ENCODE measurements at regions not wholly inside any gene's neighbourhood (a gene's known extent, or its start where the extent isn't known, plus 50 kb on each side); places are given as distances from the start of the nearest gene placed in this dataset.

DNA sequence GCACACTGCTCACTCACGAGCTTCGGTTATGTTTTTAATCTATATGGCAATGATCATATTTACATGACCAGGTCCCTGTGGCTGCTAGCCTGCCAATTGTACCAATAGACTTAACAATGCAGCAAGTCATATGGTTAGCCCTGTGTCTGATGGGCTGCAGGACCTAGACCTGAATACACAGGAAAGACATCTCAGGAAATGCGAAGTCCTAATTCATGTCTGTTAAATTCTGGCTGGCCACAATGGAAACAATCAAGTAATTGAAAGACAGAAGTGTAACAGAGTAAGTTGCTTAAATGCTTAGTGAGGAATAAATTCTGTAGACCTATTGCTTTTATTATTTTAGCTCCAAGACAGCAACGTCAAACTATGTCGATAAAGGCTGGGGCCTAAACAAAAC is 112.4 kb upstream of the FZD8 start (continued):
- TF ChIP-seq, protein P1, sequence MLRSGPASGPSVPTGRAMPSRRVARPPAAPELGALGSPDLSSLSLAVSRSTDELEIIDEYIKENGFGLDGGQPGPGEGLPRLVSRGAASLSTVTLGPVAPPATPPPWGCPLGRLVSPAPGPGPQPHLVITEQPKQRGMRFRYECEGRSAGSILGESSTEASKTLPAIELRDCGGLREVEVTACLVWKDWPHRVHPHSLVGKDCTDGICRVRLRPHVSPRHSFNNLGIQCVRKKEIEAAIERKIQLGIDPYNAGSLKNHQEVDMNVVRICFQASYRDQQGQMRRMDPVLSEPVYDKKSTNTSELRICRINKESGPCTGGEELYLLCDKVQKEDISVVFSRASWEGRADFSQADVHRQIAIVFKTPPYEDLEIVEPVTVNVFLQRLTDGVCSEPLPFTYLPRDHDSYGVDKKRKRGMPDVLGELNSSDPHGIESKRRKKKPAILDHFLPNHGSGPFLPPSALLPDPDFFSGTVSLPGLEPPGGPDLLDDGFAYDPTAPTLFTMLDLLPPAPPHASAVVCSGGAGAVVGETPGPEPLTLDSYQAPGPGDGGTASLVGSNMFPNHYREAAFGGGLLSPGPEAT (IDR thresholded peaks at IDR 0.05; ENCODE audit: low read depth): no peak
- TF ChIP-seq, protein P2, sequence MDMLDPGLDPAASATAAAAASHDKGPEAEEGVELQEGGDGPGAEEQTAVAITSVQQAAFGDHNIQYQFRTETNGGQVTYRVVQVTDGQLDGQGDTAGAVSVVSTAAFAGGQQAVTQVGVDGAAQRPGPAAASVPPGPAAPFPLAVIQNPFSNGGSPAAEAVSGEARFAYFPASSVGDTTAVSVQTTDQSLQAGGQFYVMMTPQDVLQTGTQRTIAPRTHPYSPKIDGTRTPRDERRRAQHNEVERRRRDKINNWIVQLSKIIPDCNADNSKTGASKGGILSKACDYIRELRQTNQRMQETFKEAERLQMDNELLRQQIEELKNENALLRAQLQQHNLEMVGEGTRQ (IDR thresholded peaks at IDR 0.05; ENCODE audit: borderline replicate concordance, low read depth, low read length): no peak
- TF ChIP-seq ZNF207 (IDR thresholded peaks at IDR 0.05; ENCODE audit: borderline replicate concordance) (no peak), GABPA (IDR thresholded peaks at IDR 0.05; ENCODE audit: low read depth) (no peak), RUNX3 (IDR thresholded peaks at IDR 0.05; ENCODE audit: low read length) (no peak), TCF7 (IDR thresholded peaks at IDR 0.05; ENCODE audit: borderline replicate concordance) (no peak), RAD21 (IDR thresholded peaks at IDR 0.05; ENCODE audit: insufficient read depth, low read depth, low read length) (no peak)

GRCh38 chr10:35752469-35753461 is 110.7 kb upstream of the FZD8 start:
- CTCF ChIA-PET: interaction anchor here (0.6 kb wide), 1 partner anchor 14 kb away, joined by 4 read pairs; no protein-coding TSS in a partner anchor
- ATAC-seq: no peak
- no peak overlapping the region for H3K4me3 ChIP-seq
- no peak for TF ChIP-seq ATF7 (IDR thresholded peaks at IDR 0.05; ENCODE audit: low read depth)
- TF ChIP-seq KDM1A (IDR thresholded peaks at IDR 0.05; ENCODE audit: borderline replicate concordance): no peak
- no peak for TF ChIP-seq CEBPB (IDR thresholded peaks at IDR 0.05; ENCODE audit: borderline replicate concordance in 1 of 2, low read depth in 2 of 2, low read length in 2 of 2)
- TF ChIP-seq, protein P3, sequence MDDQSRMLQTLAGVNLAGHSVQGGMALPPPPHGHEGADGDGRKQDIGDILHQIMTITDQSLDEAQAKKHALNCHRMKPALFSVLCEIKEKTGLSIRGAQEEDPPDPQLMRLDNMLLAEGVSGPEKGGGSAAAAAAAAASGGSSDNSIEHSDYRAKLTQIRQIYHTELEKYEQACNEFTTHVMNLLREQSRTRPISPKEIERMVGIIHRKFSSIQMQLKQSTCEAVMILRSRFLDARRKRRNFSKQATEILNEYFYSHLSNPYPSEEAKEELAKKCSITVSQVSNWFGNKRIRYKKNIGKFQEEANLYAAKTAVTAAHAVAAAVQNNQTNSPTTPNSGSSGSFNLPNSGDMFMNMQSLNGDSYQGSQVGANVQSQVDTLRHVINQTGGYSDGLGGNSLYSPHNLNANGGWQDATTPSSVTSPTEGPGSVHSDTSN (IDR thresholded peaks at IDR 0.05; ENCODE audit: insufficient replicate concordance, low read depth, low read length): no peak
- TF ChIP-seq RUNX3 (IDR thresholded peaks at IDR 0.05; ENCODE audit: low read length): no peak
- TF ChIP-seq, protein P4, sequence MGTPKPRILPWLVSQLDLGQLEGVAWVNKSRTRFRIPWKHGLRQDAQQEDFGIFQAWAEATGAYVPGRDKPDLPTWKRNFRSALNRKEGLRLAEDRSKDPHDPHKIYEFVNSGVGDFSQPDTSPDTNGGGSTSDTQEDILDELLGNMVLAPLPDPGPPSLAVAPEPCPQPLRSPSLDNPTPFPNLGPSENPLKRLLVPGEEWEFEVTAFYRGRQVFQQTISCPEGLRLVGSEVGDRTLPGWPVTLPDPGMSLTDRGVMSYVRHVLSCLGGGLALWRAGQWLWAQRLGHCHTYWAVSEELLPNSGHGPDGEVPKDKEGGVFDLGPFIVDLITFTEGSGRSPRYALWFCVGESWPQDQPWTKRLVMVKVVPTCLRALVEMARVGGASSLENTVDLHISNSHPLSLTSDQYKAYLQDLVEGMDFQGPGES (IDR thresholded peaks at IDR 0.05): no peak
- no peak for TF ChIP-seq IKZF1 (conservative IDR thresholded peaks at IDR 0.05)
- TF ChIP-seq IKZF2 (IDR thresholded peaks at IDR 0.05): no peak

More at GRCh38 chr10:35752469-35753461, 110.7 kb upstream of the FZD8 start:
- no peaks in the 10 kb centered on the region for H3K27me3 ChIP-seq (replicated peaks in 1 of 2; ENCODE audit: control insufficient read depth in 2 of 2, insufficient read depth in 2 of 2, low read length in 1 of 2)
- no peak for DNase-seq (ENCODE audit: low read depth, low spot score)
- in situ Hi-C loops (cut with MboI) (no loop called here), intact Hi-C loops (cut with micrococcal nuclease; ENCODE audit: unreplicated experiment) (no loop called here)
- no peak overlapping the region for H3K4me2 ChIP-seq (ENCODE audit: control insufficient read depth, insufficient read depth)
- no peaks in the 10 kb centered on the region for H3K9me3 ChIP-seq (replicated peaks; ENCODE audit: control insufficient read depth, insufficient read depth, low read length)
- POLR2A ChIA-PET: interaction anchor here (0.7 kb wide), 1 partner anchor 232 kb away, joined by 3 read pairs; no protein-coding TSS in a partner anchor
- WGBS (ENCODE audit: insufficient coverage, insufficient replicate concordance, low lambda C conversion rate, missing lambda C conversion rate): 39% methylated on average over 11 of the region's 11 CpGs
- no peak for FAIRE-seq
- BruUV-seq (replicated peaks): no TSS peak
- SMC1A ChIA-PET (ENCODE audit: uncharacterized antibody, unreplicated experiment): interaction anchor here (1.0 to 1.2 kb wide), 2 partner anchors 16 to 18 kb away, joined by 3 read pairs; no protein-coding TSS in a partner anchor
- H3K27ac ChIP-seq (ENCODE audit: control insufficient read depth, insufficient read depth): no peak overlapping the region
- no peaks in the 10 kb centered on the region for H3K36me3 ChIP-seq (ENCODE audit: control insufficient read depth in 2 of 2, insufficient read depth in 2 of 2, low read length in 1 of 2)
- no peak overlapping the region for H2AFZ ChIP-seq (ENCODE audit: control insufficient read depth, low read depth, low read length)
- H4K20me1 ChIP-seq (ENCODE audit: control insufficient read depth, insufficient read depth): no peaks in the 10 kb centered on the region
- H3K79me2 ChIP-seq (ENCODE audit: control insufficient read depth, insufficient read depth, low read length): no peaks in the 10 kb centered on the region
- RAD21 ChIA-PET (ENCODE audit: unreplicated experiment): no interaction called here
- H3K9ac ChIP-seq (ENCODE audit: control insufficient read depth, insufficient read depth, low read length): no peak overlapping the region
- H3K4me1 ChIP-seq (ENCODE audit: control insufficient read depth, insufficient read depth, low read length): no peaks in the 10 kb centered on the region
